ENCODE measurements at regions not wholly inside any gene's neighbourhood (a gene's known extent, or its start where the extent isn't known, plus 50 kb on each side); places are given as distances from the start of the nearest gene placed in this dataset.

DNA sequence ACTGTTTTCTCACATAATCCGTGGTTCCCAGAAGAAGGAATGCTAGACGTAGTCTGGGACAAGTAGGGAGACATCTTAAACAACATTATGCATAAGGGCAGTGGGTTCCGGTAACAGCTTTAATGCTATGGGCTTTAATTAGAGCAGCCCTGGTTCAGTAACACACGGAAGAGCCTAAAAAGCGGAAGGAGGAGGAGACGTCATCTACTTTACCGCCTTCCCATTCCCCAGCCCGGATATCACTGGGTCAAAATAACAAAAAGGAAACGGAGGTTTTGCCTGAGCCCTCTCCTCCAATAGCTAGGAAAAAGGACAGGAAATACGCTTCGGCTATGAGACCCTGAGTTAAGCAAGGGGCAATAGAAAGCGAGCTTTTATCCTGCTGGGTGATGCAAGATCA, 124.8 kb upstream of the KDM5D start:
- no peaks in the 10 kb centered on the region for H4K20me1 ChIP-seq (ENCODE audit: insufficient read depth, low read length)
- TF ChIP-seq EZH2phosphoT487 (IDR thresholded peaks at IDR 0.05; ENCODE audit: low read depth) = no peak
- TF ChIP-seq, protein P1, sequence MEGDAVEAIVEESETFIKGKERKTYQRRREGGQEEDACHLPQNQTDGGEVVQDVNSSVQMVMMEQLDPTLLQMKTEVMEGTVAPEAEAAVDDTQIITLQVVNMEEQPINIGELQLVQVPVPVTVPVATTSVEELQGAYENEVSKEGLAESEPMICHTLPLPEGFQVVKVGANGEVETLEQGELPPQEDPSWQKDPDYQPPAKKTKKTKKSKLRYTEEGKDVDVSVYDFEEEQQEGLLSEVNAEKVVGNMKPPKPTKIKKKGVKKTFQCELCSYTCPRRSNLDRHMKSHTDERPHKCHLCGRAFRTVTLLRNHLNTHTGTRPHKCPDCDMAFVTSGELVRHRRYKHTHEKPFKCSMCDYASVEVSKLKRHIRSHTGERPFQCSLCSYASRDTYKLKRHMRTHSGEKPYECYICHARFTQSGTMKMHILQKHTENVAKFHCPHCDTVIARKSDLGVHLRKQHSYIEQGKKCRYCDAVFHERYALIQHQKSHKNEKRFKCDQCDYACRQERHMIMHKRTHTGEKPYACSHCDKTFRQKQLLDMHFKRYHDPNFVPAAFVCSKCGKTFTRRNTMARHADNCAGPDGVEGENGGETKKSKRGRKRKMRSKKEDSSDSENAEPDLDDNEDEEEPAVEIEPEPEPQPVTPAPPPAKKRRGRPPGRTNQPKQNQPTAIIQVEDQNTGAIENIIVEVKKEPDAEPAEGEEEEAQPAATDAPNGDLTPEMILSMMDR (IDR thresholded peaks at IDR 0.05; ENCODE audit: low read depth, low read length) = no peak
- H3K27me3 ChIP-seq (ENCODE audit: low read depth, low read length) = no peaks in the 10 kb centered on the region
- peak overlapping the region; percentile 89 for H2AFZ ChIP-seq (ENCODE audit: low read depth, low read length)
- no peaks in the 10 kb centered on the region for H3K4me1 ChIP-seq (ENCODE audit: low read length)
- no peaks in the 10 kb centered on the region for H3K36me3 ChIP-seq (replicated peaks; ENCODE audit: low read depth, low read length)
- H3K9me3 ChIP-seq (ENCODE audit: insufficient read depth, low read length) = no peaks in the 10 kb centered on the region
- H3K79me2 ChIP-seq (ENCODE audit: low read length) = no peaks in the 10 kb centered on the region
- H3K4me2 ChIP-seq (ENCODE audit: low read length) = peak overlapping the region; percentile 49
- no peak overlapping the region for H3K27ac ChIP-seq (ENCODE audit: low read length)
- H3K4me3 ChIP-seq (ENCODE audit: low read length) = peak overlapping the region; percentile 62
- H3K9ac ChIP-seq (ENCODE audit: low read length) = no peak overlapping the region

DNA sequence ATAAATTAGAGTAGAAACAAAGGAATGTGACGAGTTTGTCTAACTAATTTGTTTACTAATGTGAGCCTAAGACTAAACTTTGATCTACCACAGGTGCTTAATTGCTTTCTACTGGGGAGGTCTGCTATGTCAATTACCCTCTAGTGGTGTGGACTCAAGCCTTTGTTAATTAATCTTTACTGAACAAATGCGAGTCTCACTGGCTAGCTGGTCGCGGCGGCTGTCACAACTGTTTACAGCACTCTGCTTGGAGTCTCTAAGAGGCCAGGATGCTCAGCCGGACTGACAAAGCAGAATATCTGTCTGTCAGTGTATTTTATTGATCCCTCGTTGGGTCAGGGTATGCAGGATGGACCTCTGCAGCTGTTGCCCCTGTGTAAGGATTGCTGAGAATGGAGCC, 124.1 kb upstream of the KDM5D start:
- no peaks in the 10 kb centered on the region for H3K27me3 ChIP-seq (ENCODE audit: low read depth, low read length)
- no peak overlapping the region for H3K4me2 ChIP-seq (ENCODE audit: low read length)
- no peak overlapping the region for H2AFZ ChIP-seq (ENCODE audit: low read depth, low read length)

DNA sequence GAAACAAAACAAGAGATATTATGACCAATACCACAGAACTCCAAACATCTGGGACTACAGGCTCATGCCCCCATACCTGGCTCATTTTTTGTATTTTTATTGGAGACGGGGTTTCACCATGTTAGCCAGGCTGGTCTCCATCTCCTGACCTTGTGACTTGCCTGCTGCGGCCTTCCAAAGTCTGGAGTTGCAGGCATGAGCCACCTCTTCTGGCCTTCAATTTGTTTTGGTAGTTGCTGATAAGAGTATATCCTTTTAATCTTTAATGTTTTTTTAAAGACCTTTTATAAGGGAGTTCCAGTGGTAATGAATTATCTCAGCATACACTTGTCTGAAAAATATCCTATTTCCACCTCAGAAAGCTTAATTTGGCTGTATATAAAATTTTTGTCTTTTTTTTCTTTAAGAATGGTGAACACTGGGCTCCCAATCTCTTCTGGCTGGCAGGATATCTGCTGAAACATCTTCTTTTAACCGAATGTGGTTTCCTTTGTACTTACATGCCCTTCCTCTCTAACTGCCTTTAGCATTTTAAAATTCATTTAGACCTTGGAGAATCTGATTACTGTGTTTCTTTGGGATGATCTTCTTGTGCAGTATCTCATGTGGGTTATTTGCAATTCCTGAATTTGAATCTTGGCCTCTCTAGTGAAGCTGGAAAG, 112.1 kb upstream of the KDM5D start:
- Histone ChIP-seq H4K20me1 (ENCODE audit: insufficient read depth, low read length) (no peaks in the 10 kb centered on the region), H3K9ac (ENCODE audit: low read length) (no peak overlapping the region), H3K36me3 (replicated peaks; ENCODE audit: low read depth, low read length) (no peaks in the 10 kb centered on the region), H3K9me3 (ENCODE audit: insufficient read depth, low read length) (no peaks in the 10 kb centered on the region), H3K4me2 (ENCODE audit: low read length) (no peak overlapping the region), H3K4me1 (ENCODE audit: low read length) (no peaks in the 10 kb centered on the region), H3K27ac (ENCODE audit: low read length) (no peak overlapping the region), H3K27me3 (ENCODE audit: low read depth, low read length) (no peaks in the 10 kb centered on the region), H2AFZ (ENCODE audit: low read depth, low read length) (no peak overlapping the region), H3K79me2 (ENCODE audit: low read length) (no peaks in the 10 kb centered on the region), H3K4me3 (ENCODE audit: low read length) (no peak overlapping the region)
- TF ChIP-seq, protein P1 (IDR thresholded peaks at IDR 0.05; ENCODE audit: low read depth, low read length) = no peak
- TF ChIP-seq EZH2phosphoT487 (IDR thresholded peaks at IDR 0.05; ENCODE audit: low read depth) = no peak

More for the DNA sequence above, 124.1 kb upstream of the KDM5D start:
- H3K79me2 ChIP-seq (ENCODE audit: low read length) = no peaks in the 10 kb centered on the region
- no peak overlapping the region for H3K9ac ChIP-seq (ENCODE audit: low read length)
- TF ChIP-seq, protein P1 (IDR thresholded peaks at IDR 0.05; ENCODE audit: low read depth, low read length) = no peak
- no peak for TF ChIP-seq EZH2phosphoT487 (IDR thresholded peaks at IDR 0.05; ENCODE audit: low read depth)
- H3K36me3 ChIP-seq (replicated peaks; ENCODE audit: low read depth, low read length) = no peaks in the 10 kb centered on the region
- no peaks in the 10 kb centered on the region for H3K9me3 ChIP-seq (ENCODE audit: insufficient read depth, low read length)
- no peak overlapping the region for H3K4me3 ChIP-seq (ENCODE audit: low read length)
- no peak overlapping the region for H3K27ac ChIP-seq (ENCODE audit: low read length)
- H4K20me1 ChIP-seq (ENCODE audit: insufficient read depth, low read length) = no peaks in the 10 kb centered on the region
- no peaks in the 10 kb centered on the region for H3K4me1 ChIP-seq (ENCODE audit: low read length)

DNA sequence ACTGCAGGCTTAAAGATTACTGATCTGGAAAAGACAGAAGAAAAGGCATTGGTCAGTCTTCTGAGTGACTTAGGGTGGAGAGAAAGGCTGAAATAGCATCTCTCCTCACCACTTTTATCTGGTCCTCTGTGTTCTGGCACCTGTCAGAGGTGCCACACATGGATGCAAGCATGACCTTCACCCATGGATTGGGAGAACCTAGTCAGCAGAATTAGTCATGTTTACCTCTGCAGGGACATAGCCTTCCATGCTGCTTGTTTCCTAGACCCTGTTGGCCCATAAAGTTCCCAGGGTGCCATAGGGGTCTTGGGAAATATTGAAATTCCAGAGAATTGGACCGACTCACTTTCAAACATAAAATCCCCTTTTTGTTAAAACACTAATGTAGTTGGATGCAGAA, 98.4 kb upstream of the KDM5D start:
- Histone ChIP-seq H4K20me1 (ENCODE audit: insufficient read depth, low read length) (no peaks in the 10 kb centered on the region), H3K79me2 (ENCODE audit: low read length) (no peaks in the 10 kb centered on the region), H3K9me3 (ENCODE audit: insufficient read depth, low read length) (no peaks in the 10 kb centered on the region), H3K27ac (ENCODE audit: low read length) (no peak overlapping the region), H2AFZ (ENCODE audit: low read depth, low read length) (no peak overlapping the region), H3K4me2 (ENCODE audit: low read length) (no peak overlapping the region), H3K36me3 (replicated peaks; ENCODE audit: low read depth, low read length) (no peaks in the 10 kb centered on the region), H3K9ac (ENCODE audit: low read length) (no peak overlapping the region), H3K4me1 (ENCODE audit: low read length) (no peaks in the 10 kb centered on the region), H3K4me3 (ENCODE audit: low read length) (no peak overlapping the region), H3K27me3 (ENCODE audit: low read depth, low read length) (no peaks in the 10 kb centered on the region)
- TF ChIP-seq, protein P1 (IDR thresholded peaks at IDR 0.05; ENCODE audit: low read depth, low read length) = no peak
- TF ChIP-seq EZH2phosphoT487 (IDR thresholded peaks at IDR 0.05; ENCODE audit: low read depth) = no peak
